Neural progenitor cell (in vitro differentiated cells): ENCODE measurements at regions not wholly inside any gene's neighbourhood (a gene's known extent, or its start where the extent isn't known, plus 50 kb on each side); places are given as distances from the start of the nearest gene placed in this dataset.

ENCODE experiments used
- DNase-seq: peaks from one replicate; pipeline ENCODE4 v3.0.0-alpha.2; 2016; ENCODE audit warnings: low spot score
- H2AFZ ChIP-seq: fragments of 200-600 bp; sonication (generic); replicated peaks from 2 replicates; pipeline ENCODE4 v1.6.1; 2016; ENCODE audit warnings: antibody characterized with exemption
- H3F3A ChIP-seq: fragments of 200-600 bp; sonication (generic); 2 replicates; pipeline ENCODE4 v1.6.1; 2016; ENCODE audit warnings: antibody characterized with exemption, low read depth
- H3K27ac ChIP-seq: fragments of 200-600 bp; sonication (generic); 2 replicates; pipeline ENCODE4 v1.5.1; 2016; ENCODE audit warnings: mild to moderate bottlenecking
- H3K27me3 ChIP-seq: fragments of 200-600 bp; sonication (generic); 2 replicates; pipeline ENCODE4 v1.6.1; 2016; ENCODE audit warnings: mild to moderate bottlenecking, moderate library complexity
- H3K36me3 ChIP-seq: fragments of 200-600 bp; sonication (generic); 2 replicates; pipeline ENCODE4 v1.5.1; 2016
- H3K4me1 ChIP-seq: fragments of 200-600 bp; sonication (generic); 2 replicates; pipeline ENCODE4 v1.6.1; 2016; ENCODE audit warnings: mixed run types
- H3K4me2 ChIP-seq: fragments of 200-600 bp; sonication (generic); 2 replicates; pipeline ENCODE4 v1.6.1; 2016
- H3K4me3 ChIP-seq: fragments of 200-600 bp; sonication (generic); 2 replicates; pipeline ENCODE4 v1.5.1; 2016
- H3K79me2 ChIP-seq: fragments of 200-600 bp; sonication (generic); 2 replicates; pipeline ENCODE4 v1.6.1; 2016; ENCODE audit warnings: low read depth
- H3K9ac ChIP-seq: fragments of 200-600 bp; sonication (generic); 2 replicates; pipeline ENCODE4 v1.6.1; 2016
- H3K9me3 ChIP-seq: fragments of 200-600 bp; sonication (generic); 2 replicates; pipeline ENCODE4 v1.5.1; 2016; ENCODE audit warnings: low read depth
- H4K20me1 ChIP-seq: fragments of 200-600 bp; sonication (generic); 2 replicates; pipeline ENCODE4 v1.6.1; 2016; ENCODE audit warnings: low read depth
- H3K27ac Mint-ChIP-seq: 3 replicates; pipeline ENCODE4 v1.8.0; 2021; ENCODE audit warnings: mixed read lengths
- H3K27me3 Mint-ChIP-seq: 2 replicates; pipeline ENCODE4 v1.8.0; 2022; ENCODE audit warnings: low read depth, mild to moderate bottlenecking, inconsistent platforms, moderate library complexity, mixed read lengths; ENCODE audit not compliant: insufficient read depth
- H3K36me3 Mint-ChIP-seq: 3 replicates; pipeline ENCODE4 v1.8.0; 2021; ENCODE audit warnings: mixed read lengths
- H3K4me1 Mint-ChIP-seq: 3 replicates; pipeline ENCODE4 v1.8.0; 2021; ENCODE audit warnings: mixed read lengths
- H3K4me3 Mint-ChIP-seq: 3 replicates; pipeline ENCODE4 v1.8.0; 2021; ENCODE audit warnings: mild to moderate bottlenecking, moderate library complexity, mixed read lengths
- H3K9me3 Mint-ChIP-seq: 3 replicates; pipeline ENCODE4 v1.8.0; 2020; ENCODE audit warnings: mixed read lengths
- CTCF ChIP-seq: fragments of 200-600 bp; sonication (generic); IDR thresholded peaks from 2 replicates; pipeline ENCODE4 v1.5.1; 2017; ENCODE audit warnings: antibody characterized with exemption, mild to moderate bottlenecking
- EZH2 ChIP-seq: fragments of 200-600 bp; sonication (generic); IDR thresholded peaks from 2 replicates; pipeline ENCODE4 v1.6.1; 2017; ENCODE audit warnings: antibody characterized with exemption, mild to moderate bottlenecking, moderate library complexity
- EZH2phosphoT487 ChIP-seq: fragments of 200-600 bp; sonication (generic); IDR thresholded peaks from 2 replicates; pipeline ENCODE4 v1.6.1; 2017; ENCODE audit warnings: antibody characterized with exemption

- Histone ChIP-seq H3K4me3 (no peak overlapping the region), H3K4me2 (no peak overlapping the region), H3K9ac (no peak overlapping the region), H3K79me2 (no peaks in the 10 kb centered on the region), H4K20me1 (no peaks in the 10 kb centered on the region), H3K27me3 (no peaks in the 10 kb centered on the region), H3K4me1 (no peaks in the 10 kb centered on the region), H3K36me3 (no peaks in the 10 kb centered on the region), H2AFZ (no peak overlapping the region), H3F3A (no peaks in the 10 kb centered on the region), H3K27ac (no peak overlapping the region), H3K9me3 (no peaks in the 10 kb centered on the region)
- no peaks in the 10 kb centered on the region for H3K27me3 Mint-ChIP-seq
- H3K27ac Mint-ChIP-seq = no peak overlapping the region
- no peaks in the 10 kb centered on the region for H3K36me3 Mint-ChIP-seq
- TF ChIP-seq EZH2phosphoT487 (no peak), CTCF (no peak), EZH2 (no peak)
- no peaks in the 10 kb centered on the region for H3K4me1 Mint-ChIP-seq
- H3K4me3 Mint-ChIP-seq = no peak overlapping the region
- H3K9me3 Mint-ChIP-seq = no peaks in the 10 kb centered on the region
- no peak for DNase-seq
These were observed 501.8 kb downstream of the HACE1 start for GRCh38 chr6:104357928-104358327.

DNA sequence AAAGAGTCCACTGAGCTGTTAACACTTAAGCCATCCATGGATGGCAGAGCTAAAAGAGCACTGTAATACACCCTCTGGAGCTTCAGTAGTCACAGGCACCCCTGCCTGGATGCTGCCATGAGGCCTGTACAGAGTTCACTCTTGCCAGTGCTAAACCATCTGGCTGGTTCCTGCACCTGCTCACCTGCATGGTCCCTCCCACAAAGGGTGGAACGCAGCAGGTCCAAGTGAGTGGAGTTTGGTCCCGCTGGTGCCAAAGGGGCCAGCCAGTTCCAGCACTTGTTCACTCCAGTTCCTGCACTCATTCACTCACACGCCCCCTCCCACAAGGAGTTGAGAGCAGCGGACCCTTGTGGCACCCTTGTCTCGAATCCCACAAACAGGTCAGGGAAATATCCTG lies 503.5 kb downstream of the HACE1 start:
- H2AFZ ChIP-seq = peak overlapping the region; percentile 30

DNA sequence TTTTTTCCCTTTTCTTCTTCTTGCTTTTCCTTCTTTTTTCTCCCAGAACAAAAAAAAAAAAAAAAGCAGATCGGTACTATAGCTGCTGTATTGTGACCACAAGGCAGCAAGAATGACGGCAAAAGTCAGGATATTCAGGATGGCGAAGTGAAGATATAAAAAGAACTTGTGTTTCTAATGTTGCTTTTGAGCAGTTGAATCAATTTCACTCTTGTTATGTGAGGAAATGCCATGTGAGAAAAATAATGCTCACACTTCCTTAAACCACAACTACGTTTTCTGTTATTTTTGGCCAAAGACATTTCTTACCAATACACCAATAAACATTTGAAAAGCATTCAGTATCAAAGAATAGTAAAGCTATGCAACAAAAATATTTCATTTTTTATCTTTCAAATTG lies 510.5 kb downstream of the HACE1 start:
- TF ChIP-seq CTCF = no peak
- no peak for TF ChIP-seq EZH2
- TF ChIP-seq EZH2phosphoT487 = no peak
- no peaks in the 10 kb centered on the region for H3K27me3 ChIP-seq
- Mint-ChIP-seq H3K27me3 (no peaks in the 10 kb centered on the region), H3K4me3 (no peak overlapping the region), H3K27ac (no peak overlapping the region), H3K4me1 (no peaks in the 10 kb centered on the region), H3K36me3 (no peaks in the 10 kb centered on the region), H3K9me3 (peaks cover 11% of the 10 kb centered on the region)
- no peak for DNase-seq
- H3K4me1 ChIP-seq = no peaks in the 10 kb centered on the region
- peaks cover 4% of the 10 kb centered on the region for H3K9me3 ChIP-seq
- H3K79me2 ChIP-seq = no peaks in the 10 kb centered on the region
- no peak overlapping the region for H3K4me2 ChIP-seq
- no peak overlapping the region for H3K27ac ChIP-seq
- no peak overlapping the region for H3K4me3 ChIP-seq
- no peak overlapping the region for H3K9ac ChIP-seq
- no peak overlapping the region for H2AFZ ChIP-seq
- no peaks in the 10 kb centered on the region for H3F3A ChIP-seq
- H4K20me1 ChIP-seq = no peaks in the 10 kb centered on the region
- H3K36me3 ChIP-seq = no peaks in the 10 kb centered on the region

More for the DNA sequence above, 503.5 kb downstream of the HACE1 start:
- H3K9ac ChIP-seq = no peak overlapping the region
- no peak overlapping the region for H3K27ac Mint-ChIP-seq
- no peak for TF ChIP-seq CTCF
- TF ChIP-seq EZH2phosphoT487 = no peak
- TF ChIP-seq EZH2 = no peak
- H3K4me2 ChIP-seq = no peak overlapping the region
- H4K20me1 ChIP-seq = no peaks in the 10 kb centered on the region
- H3K36me3 ChIP-seq = no peaks in the 10 kb centered on the region
- no peaks in the 10 kb centered on the region for H3K27me3 ChIP-seq
- no peaks in the 10 kb centered on the region for H3K36me3 Mint-ChIP-seq
- H3K4me3 Mint-ChIP-seq = no peak overlapping the region
- H3F3A ChIP-seq = no peaks in the 10 kb centered on the region
- H3K79me2 ChIP-seq = no peaks in the 10 kb centered on the region
- no peaks in the 10 kb centered on the region for H3K9me3 ChIP-seq
- no peaks in the 10 kb centered on the region for H3K4me1 ChIP-seq
- no peaks in the 10 kb centered on the region for H3K9me3 Mint-ChIP-seq
- no peak overlapping the region for H3K4me3 ChIP-seq
- H3K4me1 Mint-ChIP-seq = no peaks in the 10 kb centered on the region
- DNase-seq = no peak
- H3K27me3 Mint-ChIP-seq = no peaks in the 10 kb centered on the region
- H3K27ac ChIP-seq = no peak overlapping the region
